H1 (cell line): ENCODE measurements at regions not wholly inside any gene's neighbourhood (a gene's known extent, or its start where the extent isn't known, plus 50 kb on each side); places are given as distances from the start of the nearest gene placed in this dataset.

ENCODE experiments used
- ASH2L ChIP-seq: fragments of 200-600, 300-600 bp; sonication (generic); IDR thresholded peaks from one replicate; pipeline ENCODE4 v1.7.1; 2017; ENCODE audit warnings: low read length
- NRF1 ChIP-seq: IDR thresholded peaks from 2 replicates; pipeline ENCODE4 v1.6.1; 2011; ENCODE audit warnings: mild to moderate bottlenecking, low read depth, low read length, improper control_type of control experiment
- TBP ChIP-seq: IDR thresholded peaks from 2 replicates; pipeline ENCODE4 v1.6.1; 2011; ENCODE audit warnings: low read depth, low read length, improper control_type of control experiment
- USF2 ChIP-seq: IDR thresholded peaks from 2 replicates; pipeline ENCODE4 v1.6.1; 2011; ENCODE audit warnings: low read length, improper control_type of control experiment

GRCh38 chr3:159028706-159029105 is 226.9 kb downstream of the MFSD1 start (continued):
- TF ChIP-seq TBP = no peak
- no peak for TF ChIP-seq USF2
- no peak for TF ChIP-seq NRF1
- TF ChIP-seq ASH2L = no peak
